Stimulated activated CD4-positive, alpha-beta T cell treated with anti-CD3 and anti-CD28 coated beads, Interleukin-4, amount 100 ng/mL, for 1 hour (primary cell): ENCODE measurements at regions not wholly inside any gene's neighbourhood (a gene's known extent, or its start where the extent isn't known, plus 50 kb on each side); places are given as distances from the start of the nearest gene placed in this dataset.
"Not testable (repeated sequence)": the region's sequence is repeated elsewhere in the genome, so short reads cannot be mapped to it uniquely, and the experiment has no call there.

ENCODE experiments used
- DNase-seq: peaks from one replicate; pipeline ENCODE4 v3.0.0-alpha.2; 2020

DNA sequence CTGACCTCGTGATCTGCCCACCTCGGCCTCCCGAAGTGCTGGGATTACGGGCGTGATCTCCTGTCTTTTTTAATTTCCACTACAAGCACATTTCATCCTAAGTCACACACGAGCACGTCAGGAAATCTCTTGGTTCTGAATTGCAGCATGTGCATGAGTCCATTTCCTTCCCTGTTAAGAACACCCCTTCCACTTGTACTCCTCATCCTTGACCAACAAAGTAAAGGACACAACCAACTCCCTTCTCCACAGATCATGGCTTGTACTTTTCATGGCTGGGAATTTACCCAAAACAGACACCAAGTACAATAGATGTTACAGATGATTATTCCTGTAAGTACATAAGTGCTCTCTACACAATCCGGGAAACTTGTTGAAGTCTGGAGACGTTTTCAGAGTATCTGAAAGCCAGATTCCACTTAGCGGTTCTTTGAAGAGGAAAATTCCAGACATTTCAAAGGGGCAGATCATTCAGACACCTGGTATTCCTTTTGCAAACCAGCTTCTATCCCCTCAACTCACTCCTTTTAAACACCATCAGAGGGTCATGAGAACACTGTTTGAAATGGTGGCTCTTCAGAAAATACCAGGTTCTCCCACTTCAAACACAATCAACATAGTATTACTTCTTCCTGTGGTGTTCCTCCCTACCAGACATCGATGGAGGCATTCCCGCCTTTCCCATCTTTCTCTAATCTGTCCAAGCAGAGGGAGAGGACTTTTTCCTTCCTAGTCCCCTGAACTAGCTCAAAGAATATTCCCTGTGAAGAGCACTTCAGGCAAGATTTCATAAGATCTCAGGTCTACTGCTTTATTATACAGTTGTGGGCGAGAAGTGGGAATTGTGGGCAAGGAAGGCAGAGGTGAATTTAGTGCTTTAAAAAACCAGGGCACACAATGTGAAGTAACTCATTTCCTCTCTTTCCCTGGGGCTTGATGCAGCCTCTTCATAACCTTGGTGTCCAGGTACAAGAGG lies 80.1 kb upstream of the TSC22D2 start:
- no peak for DNase-seq

- DNase-seq, result no peak
Observed at GRCh38 chr3:150324788-150325187, 83.3 kb upstream of the TSC22D2 start.

- no peak for DNase-seq
Observed at GRCh38 chr3:150324245-150324644, 83.9 kb upstream of the TSC22D2 start.

GRCh38 chr3:150323770-150324169 lies 84.3 kb upstream of the TSC22D2 start:
- DNase-seq, result no peak

DNA sequence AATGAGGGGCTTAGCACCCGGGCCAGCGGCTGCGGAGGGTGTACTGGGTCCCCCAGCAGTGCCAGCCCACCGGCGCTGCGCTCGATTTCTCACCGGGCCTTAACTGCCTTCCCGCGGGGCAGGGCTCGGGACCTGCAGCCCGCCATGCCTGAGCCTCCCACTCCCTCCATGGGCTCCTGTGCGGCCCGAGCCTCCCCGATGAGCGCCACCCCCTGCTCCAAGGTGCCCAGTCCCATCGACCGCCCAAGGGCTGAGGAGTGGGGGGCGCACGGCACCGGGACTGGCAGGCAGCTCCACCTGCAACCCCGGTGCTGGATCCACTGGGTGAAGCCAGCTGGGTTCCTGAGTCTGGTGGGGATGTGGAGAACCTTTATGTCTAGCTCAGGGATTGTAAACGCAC lies 85.0 kb upstream of the TSC22D2 start:
- not testable (repeated sequence) for DNase-seq

- not testable (repeated sequence) for DNase-seq
Observed at GRCh38 chr3:150320971-150321370, 87.1 kb upstream of the TSC22D2 start.

GRCh38 chr3:150319900-150320299 lies 88.2 kb upstream of the TSC22D2 start:
- DNase-seq, result no peak

- no peak for DNase-seq
Observed at GRCh38 chr3:150317469-150317868, 90.6 kb upstream of the TSC22D2 start.

DNA sequence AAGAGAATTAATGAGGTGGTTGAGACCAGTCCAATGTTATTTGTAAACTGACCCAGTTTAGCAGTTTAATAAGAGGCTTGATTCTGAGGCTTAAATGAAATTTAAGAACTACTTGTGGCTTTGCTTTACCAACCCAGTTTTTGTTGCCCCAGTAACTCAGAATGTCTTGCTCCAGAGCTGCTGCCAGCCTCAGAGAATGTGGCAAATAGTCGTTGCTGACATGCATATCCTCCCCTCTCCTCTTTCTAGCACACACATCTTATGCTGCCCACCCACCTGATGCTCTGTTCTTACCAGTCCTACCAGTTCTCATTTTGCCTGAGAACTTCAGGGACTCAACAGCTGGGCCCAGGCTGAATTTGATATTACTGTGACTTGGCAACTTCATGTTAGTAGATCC lies 92.4 kb upstream of the TSC22D2 start:
- DNase-seq, result no peak

DNA sequence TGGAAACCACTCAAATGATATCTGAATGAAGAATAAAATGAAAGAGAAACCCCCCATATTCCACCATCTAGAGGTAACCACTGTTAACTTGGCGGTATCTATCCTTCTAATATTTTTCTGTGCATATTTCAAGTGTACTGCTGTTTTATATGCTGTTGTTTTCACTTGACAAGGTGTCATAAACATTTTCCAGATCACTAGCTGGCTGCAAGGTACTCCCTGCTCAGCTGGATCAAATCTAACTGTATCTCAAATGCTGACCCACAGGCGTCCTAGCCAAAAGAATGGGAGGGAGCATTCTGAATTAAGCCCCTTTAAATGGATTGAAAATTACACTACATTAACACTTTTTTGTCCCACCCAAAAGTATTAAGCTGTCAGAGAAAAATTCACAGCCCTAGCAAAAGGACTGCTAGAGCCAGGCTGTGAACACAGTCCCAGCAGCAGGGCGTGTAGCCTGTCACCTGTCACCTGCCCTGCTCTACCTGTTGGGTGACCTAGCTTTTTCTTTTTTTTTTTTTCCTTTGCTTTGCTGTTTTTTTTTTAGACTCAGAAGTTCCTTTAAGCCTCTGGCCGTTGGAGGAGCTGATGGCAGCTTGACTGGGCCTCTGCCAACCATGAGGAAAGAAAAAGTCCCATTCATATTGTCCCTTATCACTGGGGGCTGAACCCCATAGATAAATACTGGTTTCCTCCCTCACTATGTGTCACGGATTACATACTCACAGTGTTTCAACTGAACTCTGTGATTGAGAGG lies 93.7 kb upstream of the TSC22D2 start:
- no peak for DNase-seq

- DNase-seq, result no peak
Observed at GRCh38 chr3:150312018-150312657, 96.0 kb upstream of the TSC22D2 start.

DNA sequence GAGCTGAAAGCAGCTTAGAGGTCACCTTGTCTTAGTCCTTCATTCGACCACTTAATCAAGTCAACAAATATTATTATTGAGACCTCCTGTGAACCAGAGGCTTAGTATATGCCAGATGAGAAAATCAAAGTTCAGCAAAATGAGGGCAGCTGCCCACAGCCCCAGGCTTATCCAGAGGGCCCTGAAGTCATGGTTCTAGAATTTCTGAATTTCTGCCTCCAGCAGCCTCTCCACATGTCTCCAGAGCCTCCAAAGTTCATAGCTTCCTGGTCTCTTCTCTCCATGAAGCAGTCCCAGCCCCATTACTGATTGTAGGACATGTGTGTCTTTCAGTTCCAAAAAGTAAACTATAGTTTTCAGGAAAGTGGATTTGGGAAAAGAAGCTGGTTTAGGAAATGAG lies 96.9 kb upstream of the TSC22D2 start:
- no peak for DNase-seq

- DNase-seq, result no peak
Observed at GRCh38 chr3:150309557-150309956, 98.5 kb upstream of the TSC22D2 start.

GRCh38 chr3:150309257-150309542 lies 98.9 kb upstream of the TSC22D2 start:
- DNase-seq, result no peak

GRCh38 chr3:150308481-150309256 lies 99.4 kb upstream of the TSC22D2 start:
- DNase-seq, result no peak

GRCh38 chr3:150308037-150308319 lies 100.1 kb upstream of the TSC22D2 start:
- no peak for DNase-seq

DNA sequence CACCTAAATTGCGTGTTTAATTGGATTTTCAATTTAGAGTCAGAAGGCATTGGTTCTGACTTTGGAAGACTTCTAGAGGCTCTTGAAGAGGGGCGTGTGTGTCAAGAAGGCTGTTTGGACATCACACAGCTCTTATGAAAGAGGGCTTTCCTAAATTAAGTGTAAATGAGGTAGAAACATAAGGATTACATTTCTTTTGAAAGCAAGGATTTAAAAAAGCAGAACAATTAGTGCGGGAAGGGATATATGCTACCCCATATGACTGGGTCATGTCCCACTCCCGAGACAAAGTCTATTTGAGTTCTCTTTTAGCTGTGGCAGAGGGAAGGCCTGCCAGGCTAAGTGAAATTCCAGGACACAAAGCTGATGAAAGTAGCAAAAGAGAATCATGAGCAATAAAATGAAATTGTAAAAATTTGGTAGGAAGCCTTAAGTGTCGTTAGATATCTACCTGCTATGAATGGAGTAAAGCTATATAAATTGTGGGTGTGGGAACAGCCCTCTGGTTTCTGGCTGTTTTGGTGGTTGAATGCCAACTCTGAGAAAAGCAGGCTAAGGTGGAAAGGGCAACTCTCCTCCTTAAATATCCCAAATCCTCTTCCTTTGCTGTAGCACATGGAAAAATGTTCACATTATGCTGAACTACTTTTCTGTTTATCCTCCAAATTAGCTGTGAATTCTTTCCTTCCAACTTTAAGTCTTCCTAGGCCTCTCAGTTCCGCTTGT lies 100.6 kb upstream of the TSC22D2 start:
- DNase-seq, result no peak

GRCh38 chr3:150306906-150307305 lies 101.2 kb upstream of the TSC22D2 start:
- no peak for DNase-seq

- DNase-seq, result no peak
Observed at GRCh38 chr3:150306083-150306482, 102.0 kb upstream of the TSC22D2 start.

- DNase-seq, result no peak
Observed at GRCh38 chr3:150303768-150304167, 104.3 kb upstream of the TSC22D2 start.

- DNase-seq, result no peak
Observed at GRCh38 chr3:150302246-150302645, 105.9 kb upstream of the TSC22D2 start.

DNA sequence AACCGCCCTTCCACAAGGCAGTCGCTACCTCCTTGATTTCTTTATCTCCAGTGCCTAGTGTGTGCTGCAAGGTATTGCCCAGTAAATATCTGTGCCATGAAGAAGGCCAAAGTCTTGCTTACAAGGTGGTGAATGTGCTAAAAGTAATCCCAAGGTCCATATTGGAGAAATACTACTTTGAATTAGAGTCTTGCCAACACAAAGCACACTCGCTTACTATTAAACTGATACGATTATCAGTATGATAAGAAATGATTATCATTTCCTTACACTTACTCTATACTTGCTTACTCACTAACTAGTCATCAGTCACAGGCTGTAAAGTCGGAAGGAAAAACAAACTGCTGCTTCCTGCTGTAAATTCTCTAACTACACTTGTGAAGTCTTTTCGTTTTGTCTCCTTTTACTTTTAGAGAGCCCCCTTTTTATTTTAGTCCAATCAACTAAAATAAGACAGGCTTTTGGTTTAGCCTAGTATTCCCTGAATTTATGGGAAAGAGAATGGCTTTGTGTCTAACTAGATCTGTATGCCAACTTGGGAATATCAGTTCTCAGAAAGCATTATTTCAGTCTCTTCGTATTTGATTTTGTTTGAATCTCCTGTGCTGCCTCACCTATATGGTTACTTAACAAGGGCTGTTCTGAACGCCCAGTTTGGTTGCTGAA lies 107.1 kb upstream of the TSC22D2 start:
- DNase-seq, result no peak
